ENCODE measurements at regions not wholly inside any gene's neighbourhood (a gene's known extent, or its start where the extent isn't known, plus 50 kb on each side); places are given as distances from the start of the nearest gene placed in this dataset.

- no peak for TF ChIP-seq CTCF (IDR thresholded peaks at IDR 0.05)
- Histone ChIP-seq H3K4me1 (peaks cover 0 to 8% of the 10 kb centered on the region in 2 donors), H3K27ac (no peak overlapping the region), H3K36me3 (no peaks in the 10 kb centered on the region), H3K9me3 (no peaks in the 10 kb centered on the region), H3K27me3 (no peaks in the 10 kb centered on the region), H3K4me3 (no peak overlapping the region)
- DNase-seq (ENCODE audit: low spot score) = no peak
These were observed 74.4 kb upstream of the COPS8 start for GRCh38 chr2:237011206-237011795.

- H3K27me3 ChIP-seq = no peaks in the 10 kb centered on the region
- no peak overlapping the region for H3K4me3 ChIP-seq
- no peak overlapping the region for H3K27ac ChIP-seq
- H3K9me3 ChIP-seq = no peaks in the 10 kb centered on the region
- no peak for DNase-seq (ENCODE audit: low spot score)
- TF ChIP-seq CTCF (IDR thresholded peaks at IDR 0.05) = no peak
- H3K4me1 ChIP-seq = peaks cover 0 to 8% of the 10 kb centered on the region in 2 donors
- H3K36me3 ChIP-seq = no peaks in the 10 kb centered on the region
These were observed 73.7 kb upstream of the COPS8 start for GRCh38 chr2:237012004-237012403.

DNA sequence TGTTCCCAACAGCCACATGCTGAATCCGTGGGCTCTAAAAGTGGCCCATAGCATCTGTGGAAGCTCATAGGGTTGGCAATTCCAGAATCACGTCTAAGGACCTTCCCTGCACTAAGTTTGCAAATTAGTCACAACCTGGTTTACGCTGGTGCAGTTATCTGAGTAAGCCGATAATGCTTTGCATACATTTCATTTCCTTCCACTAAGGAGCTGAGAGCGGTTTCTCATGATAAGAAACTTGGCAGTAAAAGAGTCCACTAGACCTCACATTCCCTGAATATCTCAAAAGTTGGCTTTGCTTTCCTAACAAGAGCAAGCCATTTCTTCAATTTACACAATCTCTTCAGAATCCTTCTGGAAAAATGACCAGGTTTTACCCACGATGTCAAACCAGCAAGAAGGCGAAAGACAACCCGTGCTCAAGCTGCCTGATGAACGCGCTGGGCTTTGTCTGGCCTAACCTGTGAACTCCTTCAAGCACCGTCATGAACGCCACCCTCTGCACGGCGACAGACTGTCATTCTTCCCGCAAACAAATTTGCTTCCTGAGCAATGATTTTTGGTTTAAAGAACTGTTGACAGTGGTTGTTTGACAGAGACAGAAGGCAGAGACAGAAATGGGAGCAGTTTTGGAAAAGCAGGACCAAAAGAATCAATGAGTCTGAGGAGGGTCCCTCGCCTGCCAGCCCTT, 73.0 kb upstream of the COPS8 start:
- Histone ChIP-seq H3K4me3 (no peak overlapping the region), H3K4me1 (peaks cover 0 to 8% of the 10 kb centered on the region in 2 donors), H3K27ac (no peak overlapping the region), H3K9me3 (no peaks in the 10 kb centered on the region), H3K36me3 (no peaks in the 10 kb centered on the region), H3K27me3 (no peaks in the 10 kb centered on the region)
- no peak for DNase-seq (ENCODE audit: low spot score)
- no peak for TF ChIP-seq CTCF (IDR thresholded peaks at IDR 0.05)

DNA sequence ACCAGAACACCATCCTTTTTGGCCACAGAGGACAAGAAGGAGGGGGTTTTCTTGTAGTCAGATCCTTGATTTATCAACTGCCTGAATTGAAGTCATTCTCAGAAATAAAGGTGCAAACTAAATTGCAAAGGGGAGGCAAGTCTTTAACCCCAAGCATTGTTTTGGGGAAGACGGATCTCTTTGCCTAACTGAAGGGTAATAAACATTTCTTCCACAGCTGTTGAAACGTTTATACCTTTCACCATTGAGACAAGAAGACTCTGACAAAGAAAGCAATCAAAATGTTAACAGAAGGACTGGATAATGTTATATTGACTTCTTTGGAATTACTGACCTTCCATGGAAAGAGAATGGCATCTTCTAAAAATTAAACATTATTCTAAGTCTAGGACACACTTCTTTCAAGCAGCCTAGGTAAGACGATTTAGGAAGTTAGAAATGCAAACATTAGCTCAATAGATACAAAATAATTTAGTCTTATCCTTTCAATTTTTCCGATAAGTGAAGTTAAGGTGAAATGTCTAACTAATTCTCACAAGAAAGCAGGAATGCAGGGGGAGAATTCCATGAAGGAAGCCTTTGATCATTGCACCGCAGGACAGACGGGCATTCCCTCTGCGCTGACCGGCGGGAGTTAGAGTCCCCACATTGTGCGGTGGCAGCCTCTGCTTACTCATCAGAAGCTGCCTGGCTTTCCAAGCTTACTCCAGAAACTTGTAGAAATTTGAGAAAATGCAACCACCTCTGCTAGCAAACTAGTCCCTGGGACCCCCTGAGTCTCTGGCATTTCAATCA, 69.4 kb upstream of the COPS8 start:
- H3K4me3 ChIP-seq = no peak overlapping the region
- no peaks in the 10 kb centered on the region for H3K36me3 ChIP-seq
- peaks cover 0 to 8% of the 10 kb centered on the region in 2 donors for H3K4me1 ChIP-seq
- no peak for TF ChIP-seq CTCF (IDR thresholded peaks at IDR 0.05)
- DNase-seq (ENCODE audit: low spot score) = no peak
- no peaks in the 10 kb centered on the region for H3K27me3 ChIP-seq
- H3K27ac ChIP-seq = no peak overlapping the region
- H3K9me3 ChIP-seq = no peaks in the 10 kb centered on the region

DNA sequence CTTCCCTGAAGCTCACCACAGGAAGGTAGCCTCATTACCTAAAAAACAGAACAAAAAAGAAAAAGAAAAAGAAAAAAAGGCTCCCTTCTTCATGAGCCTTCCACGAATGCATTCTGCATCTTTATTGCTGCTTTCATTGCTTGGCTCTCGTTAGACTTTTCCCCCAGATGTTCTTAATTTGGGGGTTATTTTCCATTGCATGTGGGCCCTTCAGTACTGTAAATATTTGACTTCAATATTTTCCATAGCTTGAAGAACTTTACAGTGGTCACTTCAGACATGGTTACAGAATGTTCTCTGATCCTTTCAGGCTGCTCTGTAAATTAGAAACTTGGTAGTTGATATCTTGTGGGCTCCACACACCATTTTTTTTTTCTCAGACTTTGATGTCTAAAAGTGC, 65.6 kb upstream of the COPS8 start:
- TF ChIP-seq CTCF (IDR thresholded peaks at IDR 0.05) = no peak
- DNase-seq (ENCODE audit: low spot score) = no peak
- H3K27ac ChIP-seq = no peak overlapping the region
- H3K36me3 ChIP-seq = no peaks in the 10 kb centered on the region
- no peaks in the 10 kb centered on the region for H3K4me1 ChIP-seq
- peaks cover 0 to 6% of the 10 kb centered on the region in 2 donors for H3K9me3 ChIP-seq
- no peak overlapping the region for H3K4me3 ChIP-seq
- H3K27me3 ChIP-seq = no peaks in the 10 kb centered on the region
